GM23338 (cell line): ENCODE measurements at regions not wholly inside any gene's neighbourhood (a gene's known extent, or its start where the extent isn't known, plus 50 kb on each side); places are given as distances from the start of the nearest gene placed in this dataset.

Experiments used
- ATAC-seq: fragments of 200-7000 bp; cut with Tn5 transposase; 3 replicates; pipeline ENCODE4 v1.9.1; 2020
- DNase-seq: peaks from one replicate; pipeline ENCODE4 v3.0.0-alpha.2; 2015; ENCODE audit warnings: low spot score
- H2AFZ ChIP-seq: fragments of 200-600 bp; sonication (generic); 2 replicates; pipeline ENCODE4 v1.8.0; 2016; ENCODE audit warnings: antibody characterized with exemption, mild to moderate bottlenecking, moderate library complexity
- H3F3A ChIP-seq: fragments of 200-600 bp; sonication (generic); replicated peaks from 2 replicates; pipeline ENCODE4 v1.8.0; 2017; ENCODE audit warnings: antibody characterized with exemption, mixed run types, low read depth
- H3K27ac ChIP-seq: fragments of 200-600 bp; sonication (generic); 2 replicates; pipeline ENCODE4 v1.6.1; 2016; ENCODE audit warnings: low read depth
- H3K27me3 ChIP-seq: fragments of 200-600 bp; sonication (generic); 2 replicates; pipeline ENCODE4 v1.8.0; 2016; ENCODE audit warnings: mild to moderate bottlenecking, mixed run types, moderate library complexity; ENCODE audit not compliant: insufficient read depth
- H3K36me3 ChIP-seq: fragments of 200-600 bp; sonication (generic); 2 replicates; pipeline ENCODE4 v1.8.0; 2016; ENCODE audit warnings: mild to moderate bottlenecking; ENCODE audit not compliant: insufficient read depth
- H3K4me1 ChIP-seq: fragments of 200-600 bp; sonication (generic); 2 replicates; pipeline ENCODE4 v1.8.0; 2016; ENCODE audit warnings: mild to moderate bottlenecking, moderate library complexity; ENCODE audit not compliant: insufficient read depth
- H3K4me2 ChIP-seq: fragments of 200-600 bp; sonication (generic); 2 replicates; pipeline ENCODE4 v1.7.1; 2017; ENCODE audit warnings: mixed run types
- H3K4me3 ChIP-seq: fragments of 200-600 bp; sonication (generic); 2 replicates; pipeline ENCODE4 v1.6.1; 2016; ENCODE audit warnings: mixed run types
- H3K79me2 ChIP-seq: fragments of 200-600 bp; sonication (generic); replicated peaks from 2 replicates; pipeline ENCODE4 v1.8.0; 2017; ENCODE audit warnings: mild to moderate bottlenecking; ENCODE audit not compliant: insufficient read depth
- H3K9me2 ChIP-seq: fragments of 200-600 bp; sonication (generic); 2 replicates; pipeline ENCODE4 v1.8.0; 2017; ENCODE audit not compliant: insufficient read depth
- H4K20me1 ChIP-seq: fragments of 200-600 bp; sonication (generic); replicated peaks from 2 replicates; pipeline ENCODE4 v1.8.0; 2017; ENCODE audit warnings: mild to moderate bottlenecking; ENCODE audit not compliant: insufficient read depth
- H3K27ac Mint-ChIP-seq: 2 replicates; pipeline ENCODE4 v1.8.0; 2020; ENCODE audit warnings: inconsistent platforms, mild to moderate bottlenecking, moderate library complexity, mixed read lengths
- H3K27me3 Mint-ChIP-seq: 3 replicates; pipeline ENCODE4 v1.8.0; 2022; ENCODE audit warnings: low read depth, mild to moderate bottlenecking, moderate library complexity, mixed read lengths, inconsistent platforms; ENCODE audit not compliant: insufficient read depth, poor library complexity
- H3K36me3 Mint-ChIP-seq: 3 replicates; pipeline ENCODE4 v1.8.0; 2021; ENCODE audit warnings: low read depth, mild to moderate bottlenecking, inconsistent platforms, moderate library complexity, mixed read lengths
- H3K4me1 Mint-ChIP-seq: 3 replicates; pipeline ENCODE4 v1.8.0; 2020; ENCODE audit warnings: mild to moderate bottlenecking, inconsistent platforms, mixed read lengths
- H3K4me3 Mint-ChIP-seq: 3 replicates; pipeline ENCODE4 v1.8.0; 2021; ENCODE audit warnings: moderate library complexity, mild to moderate bottlenecking, inconsistent platforms, mixed read lengths
- H3K9me3 Mint-ChIP-seq: 3 replicates; pipeline ENCODE4 v1.8.0; 2020; ENCODE audit warnings: moderate library complexity, mild to moderate bottlenecking, inconsistent platforms, mixed read lengths
- CREB1 ChIP-seq: fragments of 250-450 bp; sonication (Bioruptor Pico); IDR thresholded peaks from 2 replicates; pipeline ENCODE4 v1.5.0; 2020; ENCODE audit warnings: low read depth, mild to moderate bottlenecking, moderate library complexity
- CTCF ChIP-seq, 2 experiments: fragments of 200-600 bp in 1 of 2; sonication (generic) in 1 of 2; conservative IDR thresholded peaks; 2 replicates each; pipeline versions ENCODE4 v1.5.1 to v1.6.1; 2016 to 2017; ENCODE audit warnings: antibody characterized with exemption in 2 of 2, low read depth in 2 of 2, mild to moderate bottlenecking in 2 of 2, moderate library complexity in 1 of 2
- ETS1 ChIP-seq: IDR thresholded peaks from 2 replicates; pipeline ENCODE4 v1.6.1; 2016; ENCODE audit warnings: antibody characterized with exemption
- EZH2 ChIP-seq: fragments of 200-600 bp; sonication (generic); IDR thresholded peaks from one replicate; pipeline ENCODE4 v1.8.0; 2017; ENCODE audit warnings: antibody characterized with exemption, mild to moderate bottlenecking, low read depth; ENCODE audit not compliant: unreplicated experiment
- EZH2phosphoT487 ChIP-seq: fragments of 200-600 bp; sonication (generic); IDR thresholded peaks from one replicate; pipeline ENCODE4 v1.8.1; 2018; ENCODE audit warnings: antibody characterized with exemption; ENCODE audit not compliant: unreplicated experiment
- JUNB ChIP-seq: IDR thresholded peaks from one replicate; pipeline ENCODE4 v1.6.1; 2016; ENCODE audit warnings: antibody characterized with exemption; ENCODE audit not compliant: unreplicated experiment
- NANOG ChIP-seq: IDR thresholded peaks from 2 replicates; pipeline ENCODE4 v1.6.1; 2016; ENCODE audit warnings: antibody characterized with exemption, borderline replicate concordance
- POLR2AphosphoS5 ChIP-seq: IDR thresholded peaks from 2 replicates; pipeline ENCODE4 v1.6.1; 2016; ENCODE audit warnings: antibody characterized with exemption, low read depth
- REST ChIP-seq: IDR thresholded peaks from one replicate; pipeline ENCODE4 v1.6.1; 2018; ENCODE audit warnings: antibody characterized with exemption; ENCODE audit not compliant: unreplicated experiment
- STAT1 ChIP-seq: IDR thresholded peaks from one replicate; pipeline ENCODE4 v1.6.1; 2016; ENCODE audit warnings: antibody characterized with exemption; ENCODE audit not compliant: unreplicated experiment
- ZNF114 ChIP-seq: fragments of 250-450 bp; sonication (Bioruptor Pico); IDR thresholded peaks from 2 replicates; pipeline ENCODE4 v1.5.0; 2020; ENCODE audit warnings: mild to moderate bottlenecking, moderate library complexity
- ZNF331 ChIP-seq: fragments of 250-450 bp; sonication (Bioruptor Pico); IDR thresholded peaks from 2 replicates; pipeline ENCODE4 v1.5.0; 2020; ENCODE audit warnings: low read depth, mild to moderate bottlenecking, moderate library complexity
- ZNF462 ChIP-seq: fragments of 250-450 bp; sonication (Bioruptor Pico); IDR thresholded peaks from 2 replicates; pipeline ENCODE4 v1.5.0; 2020; ENCODE audit warnings: mild to moderate bottlenecking, moderate library complexity

- Mint-ChIP-seq H3K36me3 (no peaks in the 10 kb centered on the region), H3K9me3 (no peaks in the 10 kb centered on the region), H3K4me3 (no peak overlapping the region), H3K27ac (no peak overlapping the region), H3K4me1 (peaks cover 8% of the 10 kb centered on the region), H3K27me3 (no peaks in the 10 kb centered on the region)
- Histone ChIP-seq H3K4me2 (no peak overlapping the region), H3K79me2 (no peaks in the 10 kb centered on the region), H3K4me1 (no peaks in the 10 kb centered on the region), H3K9me2 (peaks cover 11% of the 10 kb centered on the region), H2AFZ (no peak overlapping the region), H3K27ac (no peak overlapping the region), H3F3A (no peaks in the 10 kb centered on the region), H4K20me1 (no peaks in the 10 kb centered on the region), H3K36me3 (no peaks in the 10 kb centered on the region), H3K27me3 (no peaks in the 10 kb centered on the region), H3K4me3 (no peak overlapping the region)
- TF ChIP-seq ZNF462, result no peak
- no peak for TF ChIP-seq ZNF331 (CRISPR knock-in tag)
- no peak for TF ChIP-seq REST
- TF ChIP-seq CREB1, result no peak
- TF ChIP-seq NANOG, result no peak
- no peak for TF ChIP-seq CTCF (conservative IDR thresholded peaks at IDR 0.05; ENCODE audit: low read depth in 2 of 2)
- TF ChIP-seq JUNB, result no peak
- TF ChIP-seq EZH2, result no peak
- no peak for TF ChIP-seq POLR2AphosphoS5
- no peak for TF ChIP-seq ETS1
- no peak for TF ChIP-seq ZNF114 (CRISPR knock-in tag)
- TF ChIP-seq EZH2phosphoT487, result no peak
- TF ChIP-seq STAT1, result no peak
- ATAC-seq, result no peak
- no peak for DNase-seq
These were observed 89.5 kb upstream of the SNCAIP start for GRCh38 chr5:122222580-122222979.
